ENCODE measurements at regions not wholly inside any gene's neighbourhood (a gene's known extent, or its start where the extent isn't known, plus 50 kb on each side); places are given as distances from the start of the nearest gene placed in this dataset.

GRCh38 chr1:29557066-29557465 is 320.7 kb downstream of the PTPRU start:
- Histone ChIP-seq H3K4me3 (ENCODE audit: low read length, poor library complexity, severe bottlenecking) (no peak overlapping the region), H3K9me3 (ENCODE audit: insufficient read depth, low read depth, low read length) (no peaks in the 10 kb centered on the region; the same call in 1 of the 2 replicates), H3K4me2 (ENCODE audit: low read depth, low read length, poor library complexity, severe bottlenecking) (no peak overlapping the region), H3K9ac (ENCODE audit: low read depth, low read length, poor library complexity, severe bottlenecking) (no peak overlapping the region), H4K20me1 (ENCODE audit: insufficient read depth, low read length, poor library complexity, severe bottlenecking) (no peaks in the 10 kb centered on the region), H3K36me3 (ENCODE audit: insufficient read depth, low read length) (no peaks in the 10 kb centered on the region), H2AFZ (ENCODE audit: low read length) (no peak overlapping the region), H3F3A (ENCODE audit: low read depth) (no peaks in the 10 kb centered on the region), H3K79me2 (ENCODE audit: insufficient read depth, low read length) (no peaks in the 10 kb centered on the region), H3K27me3 (ENCODE audit: insufficient read depth, low read length, poor library complexity, severe bottlenecking) (no peaks in the 10 kb centered on the region), H3K4me1 (ENCODE audit: insufficient read depth, low read length, poor library complexity, severe bottlenecking) (no peaks in the 10 kb centered on the region), H3K9me2 (replicated peaks; ENCODE audit: low read depth, low read length) (no peaks in the 10 kb centered on the region)
- TF ChIP-seq EZH2phosphoT487 (IDR thresholded peaks at IDR 0.05; ENCODE audit: borderline replicate concordance) = no peak
- no peak for TF ChIP-seq CTCF (conservative IDR thresholded peaks at IDR 0.05; ENCODE audit: low read length)

- Histone ChIP-seq H3K4me3 (ENCODE audit: low read length, poor library complexity, severe bottlenecking) (no peak overlapping the region), H3F3A (ENCODE audit: low read depth) (no peaks in the 10 kb centered on the region), H2AFZ (ENCODE audit: low read length) (no peak overlapping the region), H3K27me3 (ENCODE audit: insufficient read depth, low read length, poor library complexity, severe bottlenecking) (no peaks in the 10 kb centered on the region), H3K36me3 (ENCODE audit: insufficient read depth, low read length) (no peaks in the 10 kb centered on the region), H3K9me2 (replicated peaks; ENCODE audit: low read depth, low read length) (no peaks in the 10 kb centered on the region), H3K9me3 (ENCODE audit: insufficient read depth, low read depth, low read length) (no peaks in the 10 kb centered on the region), H4K20me1 (ENCODE audit: insufficient read depth, low read length, poor library complexity, severe bottlenecking) (no peaks in the 10 kb centered on the region), H3K79me2 (ENCODE audit: insufficient read depth, low read length) (no peaks in the 10 kb centered on the region), H3K9ac (ENCODE audit: low read depth, low read length, poor library complexity, severe bottlenecking) (no peak overlapping the region), H3K4me1 (ENCODE audit: insufficient read depth, low read length, poor library complexity, severe bottlenecking) (no peaks in the 10 kb centered on the region), H3K4me2 (ENCODE audit: low read depth, low read length, poor library complexity, severe bottlenecking) (no peak overlapping the region)
- TF ChIP-seq CTCF (conservative IDR thresholded peaks at IDR 0.05; ENCODE audit: low read length) (no peak), EZH2phosphoT487 (IDR thresholded peaks at IDR 0.05; ENCODE audit: borderline replicate concordance) (no peak)
These were observed 320.3 kb downstream of the PTPRU start for GRCh38 chr1:29556657-29557056.

- Histone ChIP-seq H3F3A (ENCODE audit: low read depth) (no peaks in the 10 kb centered on the region), H3K9ac (ENCODE audit: low read depth, low read length, poor library complexity, severe bottlenecking) (no peak overlapping the region), H4K20me1 (ENCODE audit: insufficient read depth, low read length, poor library complexity, severe bottlenecking) (no peaks in the 10 kb centered on the region), H3K36me3 (ENCODE audit: insufficient read depth, low read length) (no peaks in the 10 kb centered on the region), H2AFZ (ENCODE audit: low read length) (no peak overlapping the region), H3K79me2 (ENCODE audit: insufficient read depth, low read length) (no peaks in the 10 kb centered on the region), H3K27me3 (ENCODE audit: insufficient read depth, low read length, poor library complexity, severe bottlenecking) (no peaks in the 10 kb centered on the region), H3K9me2 (replicated peaks; ENCODE audit: low read depth, low read length) (no peaks in the 10 kb centered on the region), H3K4me2 (ENCODE audit: low read depth, low read length, poor library complexity, severe bottlenecking) (no peak overlapping the region), H3K9me3 (ENCODE audit: insufficient read depth, low read depth, low read length) (no peaks in the 10 kb centered on the region), H3K4me1 (ENCODE audit: insufficient read depth, low read length, poor library complexity, severe bottlenecking) (no peaks in the 10 kb centered on the region), H3K4me3 (ENCODE audit: low read length, poor library complexity, severe bottlenecking) (no peak overlapping the region)
- TF ChIP-seq CTCF (conservative IDR thresholded peaks at IDR 0.05; ENCODE audit: low read length) (no peak), EZH2phosphoT487 (IDR thresholded peaks at IDR 0.05; ENCODE audit: borderline replicate concordance) (no peak)
These were observed 318.8 kb downstream of the PTPRU start for GRCh38 chr1:29555043-29555620.
